Fibroblast of lung (primary cell): ENCODE measurements at regions not wholly inside any gene's neighbourhood (a gene's known extent, or its start where the extent isn't known, plus 50 kb on each side); places are given as distances from the start of the nearest gene placed in this dataset.

Experiments used
- EZH2 ChIP-seq: IDR thresholded peaks from 2 replicates; pipeline ENCODE4 v1.5.1; 2012; ENCODE audit warnings: low read length, control low read depth, mild to moderate bottlenecking; ENCODE audit errors: missing control alignments
- TF ChIP-seq, protein P1 (sequence below), 2 donors: IDR thresholded peaks in 1 of 2; conservative IDR thresholded peaks in 1 of 2; 1 replicate in 1 of 2; 2 replicates in 1 of 2; pipeline ENCODE4 v1.5.1; 2011 to 2012; ENCODE audit warnings: low read length in 2 of 2, control low read depth in 1 of 2, inconsistent platforms in 1 of 2, low read depth in 1 of 2, mild to moderate bottlenecking in 1 of 2

DNA sequence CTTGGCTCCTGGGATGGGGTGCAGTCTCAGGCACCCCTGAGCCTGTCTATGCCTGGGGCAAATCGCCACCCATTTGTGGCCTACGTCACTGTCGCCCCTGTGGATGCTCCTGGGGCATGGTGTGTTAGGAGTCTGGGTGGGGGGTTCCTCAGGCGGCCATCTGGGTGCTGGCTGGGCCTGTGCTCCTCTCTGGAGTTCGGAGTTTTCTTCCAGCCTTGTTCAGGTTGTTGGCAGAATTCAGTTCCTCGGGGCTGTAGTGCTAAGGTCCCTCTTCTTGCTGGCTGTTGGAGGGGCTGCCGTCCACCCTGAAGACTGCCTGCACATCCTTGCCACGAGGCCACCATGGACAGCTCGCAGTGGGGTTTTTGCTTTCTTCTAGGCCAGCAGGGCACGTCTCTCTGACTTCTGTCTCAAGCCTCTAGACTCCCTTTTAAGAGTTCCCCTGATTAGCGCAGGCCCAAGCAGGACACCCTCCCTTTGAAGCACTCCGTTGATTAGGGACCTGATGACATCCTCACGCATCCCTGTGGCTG is 86.7 kb upstream of the C1orf174 start:
- no peak for TF ChIP-seq EZH2
- TF ChIP-seq, protein P1, sequence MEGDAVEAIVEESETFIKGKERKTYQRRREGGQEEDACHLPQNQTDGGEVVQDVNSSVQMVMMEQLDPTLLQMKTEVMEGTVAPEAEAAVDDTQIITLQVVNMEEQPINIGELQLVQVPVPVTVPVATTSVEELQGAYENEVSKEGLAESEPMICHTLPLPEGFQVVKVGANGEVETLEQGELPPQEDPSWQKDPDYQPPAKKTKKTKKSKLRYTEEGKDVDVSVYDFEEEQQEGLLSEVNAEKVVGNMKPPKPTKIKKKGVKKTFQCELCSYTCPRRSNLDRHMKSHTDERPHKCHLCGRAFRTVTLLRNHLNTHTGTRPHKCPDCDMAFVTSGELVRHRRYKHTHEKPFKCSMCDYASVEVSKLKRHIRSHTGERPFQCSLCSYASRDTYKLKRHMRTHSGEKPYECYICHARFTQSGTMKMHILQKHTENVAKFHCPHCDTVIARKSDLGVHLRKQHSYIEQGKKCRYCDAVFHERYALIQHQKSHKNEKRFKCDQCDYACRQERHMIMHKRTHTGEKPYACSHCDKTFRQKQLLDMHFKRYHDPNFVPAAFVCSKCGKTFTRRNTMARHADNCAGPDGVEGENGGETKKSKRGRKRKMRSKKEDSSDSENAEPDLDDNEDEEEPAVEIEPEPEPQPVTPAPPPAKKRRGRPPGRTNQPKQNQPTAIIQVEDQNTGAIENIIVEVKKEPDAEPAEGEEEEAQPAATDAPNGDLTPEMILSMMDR (conservative IDR thresholded peaks at IDR 0.05 in 1 of 2, IDR thresholded peaks at IDR 0.05 in 1 of 2; ENCODE audit: low read depth in 1 of 2, low read length in 2 of 2), result no peak
